ENCODE measurements at regions not wholly inside any gene's neighbourhood (a gene's known extent, or its start where the extent isn't known, plus 50 kb on each side); places are given as distances from the start of the nearest gene placed in this dataset.

DNA sequence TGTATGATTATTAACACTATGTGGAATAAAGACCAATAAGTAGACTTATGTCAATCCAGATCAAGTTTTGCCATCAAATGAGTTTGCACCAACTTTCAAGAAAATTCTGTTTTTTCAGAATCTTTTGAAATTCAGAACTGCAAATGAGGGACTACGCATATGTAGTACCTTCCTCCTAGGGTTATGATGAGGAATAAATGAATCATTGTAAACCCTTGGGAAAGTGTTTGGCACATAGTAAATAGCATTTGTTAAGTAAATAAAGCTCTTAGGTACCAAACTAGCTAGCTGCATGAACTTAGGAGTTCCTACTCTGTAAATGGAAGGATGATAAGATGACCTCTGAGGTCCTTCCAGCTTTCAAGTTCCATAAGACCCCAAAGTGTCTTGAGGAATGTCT is 242.6 kb upstream of the SETMAR start:
- TF ChIP-seq, protein P1, sequence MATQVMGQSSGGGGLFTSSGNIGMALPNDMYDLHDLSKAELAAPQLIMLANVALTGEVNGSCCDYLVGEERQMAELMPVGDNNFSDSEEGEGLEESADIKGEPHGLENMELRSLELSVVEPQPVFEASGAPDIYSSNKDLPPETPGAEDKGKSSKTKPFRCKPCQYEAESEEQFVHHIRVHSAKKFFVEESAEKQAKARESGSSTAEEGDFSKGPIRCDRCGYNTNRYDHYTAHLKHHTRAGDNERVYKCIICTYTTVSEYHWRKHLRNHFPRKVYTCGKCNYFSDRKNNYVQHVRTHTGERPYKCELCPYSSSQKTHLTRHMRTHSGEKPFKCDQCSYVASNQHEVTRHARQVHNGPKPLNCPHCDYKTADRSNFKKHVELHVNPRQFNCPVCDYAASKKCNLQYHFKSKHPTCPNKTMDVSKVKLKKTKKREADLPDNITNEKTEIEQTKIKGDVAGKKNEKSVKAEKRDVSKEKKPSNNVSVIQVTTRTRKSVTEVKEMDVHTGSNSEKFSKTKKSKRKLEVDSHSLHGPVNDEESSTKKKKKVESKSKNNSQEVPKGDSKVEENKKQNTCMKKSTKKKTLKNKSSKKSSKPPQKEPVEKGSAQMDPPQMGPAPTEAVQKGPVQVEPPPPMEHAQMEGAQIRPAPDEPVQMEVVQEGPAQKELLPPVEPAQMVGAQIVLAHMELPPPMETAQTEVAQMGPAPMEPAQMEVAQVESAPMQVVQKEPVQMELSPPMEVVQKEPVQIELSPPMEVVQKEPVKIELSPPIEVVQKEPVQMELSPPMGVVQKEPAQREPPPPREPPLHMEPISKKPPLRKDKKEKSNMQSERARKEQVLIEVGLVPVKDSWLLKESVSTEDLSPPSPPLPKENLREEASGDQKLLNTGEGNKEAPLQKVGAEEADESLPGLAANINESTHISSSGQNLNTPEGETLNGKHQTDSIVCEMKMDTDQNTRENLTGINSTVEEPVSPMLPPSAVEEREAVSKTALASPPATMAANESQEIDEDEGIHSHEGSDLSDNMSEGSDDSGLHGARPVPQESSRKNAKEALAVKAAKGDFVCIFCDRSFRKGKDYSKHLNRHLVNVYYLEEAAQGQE (IDR thresholded peaks at IDR 0.05; ENCODE audit: borderline replicate concordance), result no peak
- TF ChIP-seq, protein P2, sequence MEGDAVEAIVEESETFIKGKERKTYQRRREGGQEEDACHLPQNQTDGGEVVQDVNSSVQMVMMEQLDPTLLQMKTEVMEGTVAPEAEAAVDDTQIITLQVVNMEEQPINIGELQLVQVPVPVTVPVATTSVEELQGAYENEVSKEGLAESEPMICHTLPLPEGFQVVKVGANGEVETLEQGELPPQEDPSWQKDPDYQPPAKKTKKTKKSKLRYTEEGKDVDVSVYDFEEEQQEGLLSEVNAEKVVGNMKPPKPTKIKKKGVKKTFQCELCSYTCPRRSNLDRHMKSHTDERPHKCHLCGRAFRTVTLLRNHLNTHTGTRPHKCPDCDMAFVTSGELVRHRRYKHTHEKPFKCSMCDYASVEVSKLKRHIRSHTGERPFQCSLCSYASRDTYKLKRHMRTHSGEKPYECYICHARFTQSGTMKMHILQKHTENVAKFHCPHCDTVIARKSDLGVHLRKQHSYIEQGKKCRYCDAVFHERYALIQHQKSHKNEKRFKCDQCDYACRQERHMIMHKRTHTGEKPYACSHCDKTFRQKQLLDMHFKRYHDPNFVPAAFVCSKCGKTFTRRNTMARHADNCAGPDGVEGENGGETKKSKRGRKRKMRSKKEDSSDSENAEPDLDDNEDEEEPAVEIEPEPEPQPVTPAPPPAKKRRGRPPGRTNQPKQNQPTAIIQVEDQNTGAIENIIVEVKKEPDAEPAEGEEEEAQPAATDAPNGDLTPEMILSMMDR (IDR thresholded peaks at IDR 0.05; ENCODE audit: poor library complexity, severe bottlenecking), result no peak

Data from neural cell (in vitro differentiated cells).